Esophagus muscularis mucosa (tissue), 4 donors: ENCODE measurements at regions not wholly inside any gene's neighbourhood (a gene's known extent, or its start where the extent isn't known, plus 50 kb on each side); places are given as distances from the start of the nearest gene placed in this dataset.

Experiments used
- DNase-seq: peaks from one replicate; pipeline ENCODE4 v3.0.0-alpha.2; 2017; ENCODE audit errors: extremely low spot score
- H3K27ac ChIP-seq, 4 donors: fragments of 200-600 bp; sonication (generic); replicated peaks in 1 of 4; 1 replicate in 3 of 4; 2 replicates in 1 of 4; pipeline ENCODE4 v1.5.1; 2016 to 2019; ENCODE audit warnings: mild to moderate bottlenecking in 1 of 4
- H3K27me3 ChIP-seq, 4 donors: fragments of 200-600 bp; sonication (generic); one replicate each; pipeline versions ENCODE4 v1.5.1 to v1.6.0; 2016 to 2019
- H3K36me3 ChIP-seq, 4 donors: fragments of 200-600 bp; sonication (generic); one replicate each; pipeline ENCODE4 v1.5.1; 2016 to 2019
- H3K4me1 ChIP-seq, 4 donors: fragments of 200-600 bp; sonication (generic); one replicate each; pipeline ENCODE4 v1.5.1; 2016 to 2019
- H3K4me3 ChIP-seq, 4 donors: fragments of 200-600 bp; sonication (generic); 1 replicate in 2 of 4; 2 replicates in 2 of 4; pipeline ENCODE4 v1.5.1; 2016 to 2019; ENCODE audit warnings: mild to moderate bottlenecking in 4 of 4, moderate library complexity in 1 of 4
- H3K9me3 ChIP-seq, 4 donors: fragments of 200-600 bp; sonication (generic); 1 replicate in 3 of 4; 2 replicates in 1 of 4; pipeline ENCODE4 v1.5.1; 2016 to 2019
- EP300 ChIP-seq: sonication (generic); formaldehyde crosslinking; IDR thresholded peaks from one replicate; pipeline ENCODE4 v1.6.1; 2017; ENCODE audit warnings: antibody characterized with exemption
- POLR2A ChIP-seq: fragments of 450-650 bp; IDR thresholded peaks from one replicate; pipeline ENCODE4 v1.6.1; 2017; ENCODE audit warnings: antibody characterized with exemption, moderate library complexity, mild to moderate bottlenecking, low read depth
- POLR2AphosphoS5 ChIP-seq, 2 donors: sonication (generic); formaldehyde crosslinking; IDR thresholded peaks; one replicate each; pipeline ENCODE4 v1.6.1; 2017; ENCODE audit warnings: antibody characterized with exemption in 2 of 2
- WGBS: methylation state at CpG from one replicate; pipeline ENCODE4 v1.1.5; 2018; 5-methylcytosine and 5-hydroxymethylcytosine counted together
- intact Hi-C: fragments of 100-400 bp; cut with DNase I; formaldehyde crosslinking; loops from one replicate; pipeline ENCODE4 v1.15.1; 2023
- TF ChIP-seq, protein P1 (sequence below), 3 experiments: fragments of 200-600 bp in 2 of 3; fragments of 450-650 bp in 1 of 3; sonication (generic) in 2 of 3; IDR thresholded peaks; one replicate each; pipeline ENCODE4 v1.5.1; 2017 to 2019; ENCODE audit warnings: antibody characterized with exemption in 3 of 3, mild to moderate bottlenecking in 2 of 3, moderate library complexity in 1 of 3

DNA sequence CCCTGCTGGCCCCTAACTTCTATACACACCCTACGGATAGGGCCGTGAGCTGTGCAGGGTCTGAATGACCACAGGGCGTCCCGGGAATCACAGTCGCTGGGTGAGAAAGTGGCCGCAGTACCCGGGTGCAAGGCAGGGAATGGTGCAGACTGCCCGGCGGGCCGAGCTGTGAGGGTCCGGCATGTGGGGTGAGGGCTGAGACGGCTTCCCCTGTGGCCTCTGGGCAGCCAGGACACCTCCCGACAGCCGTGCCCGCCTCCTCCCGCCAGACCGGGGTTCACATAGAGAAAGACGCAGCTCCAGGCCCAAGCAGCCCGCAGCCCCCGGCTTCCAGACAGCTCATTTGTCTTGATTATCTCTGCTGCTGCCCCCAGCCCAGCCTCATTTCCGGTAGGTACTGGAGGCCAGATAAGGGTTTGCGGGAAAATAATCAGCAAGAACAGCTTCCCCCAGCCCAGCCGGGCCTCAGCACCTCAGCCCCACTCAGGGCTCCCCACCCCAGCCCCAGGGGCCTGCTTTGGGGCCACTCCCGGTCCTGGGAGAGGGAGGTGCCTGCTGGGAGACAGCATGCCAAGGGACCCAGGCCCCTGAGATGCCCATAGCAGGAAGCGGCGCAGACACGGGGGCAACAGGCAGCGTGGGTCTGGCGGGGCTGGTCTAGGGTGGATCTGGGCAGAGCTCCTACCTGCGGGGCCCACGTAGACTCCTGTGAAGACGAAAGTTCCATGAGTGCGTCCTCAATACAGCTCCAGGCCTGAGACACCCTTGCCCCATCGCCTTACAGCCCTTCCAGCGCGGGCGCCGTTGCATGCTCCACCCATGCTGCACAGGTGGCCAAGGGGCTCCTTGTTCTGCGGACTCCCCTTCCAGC is 123.1 kb downstream of the BRD1 start:
- no peak overlapping the region for H3K27ac ChIP-seq
- TF ChIP-seq, protein P1, sequence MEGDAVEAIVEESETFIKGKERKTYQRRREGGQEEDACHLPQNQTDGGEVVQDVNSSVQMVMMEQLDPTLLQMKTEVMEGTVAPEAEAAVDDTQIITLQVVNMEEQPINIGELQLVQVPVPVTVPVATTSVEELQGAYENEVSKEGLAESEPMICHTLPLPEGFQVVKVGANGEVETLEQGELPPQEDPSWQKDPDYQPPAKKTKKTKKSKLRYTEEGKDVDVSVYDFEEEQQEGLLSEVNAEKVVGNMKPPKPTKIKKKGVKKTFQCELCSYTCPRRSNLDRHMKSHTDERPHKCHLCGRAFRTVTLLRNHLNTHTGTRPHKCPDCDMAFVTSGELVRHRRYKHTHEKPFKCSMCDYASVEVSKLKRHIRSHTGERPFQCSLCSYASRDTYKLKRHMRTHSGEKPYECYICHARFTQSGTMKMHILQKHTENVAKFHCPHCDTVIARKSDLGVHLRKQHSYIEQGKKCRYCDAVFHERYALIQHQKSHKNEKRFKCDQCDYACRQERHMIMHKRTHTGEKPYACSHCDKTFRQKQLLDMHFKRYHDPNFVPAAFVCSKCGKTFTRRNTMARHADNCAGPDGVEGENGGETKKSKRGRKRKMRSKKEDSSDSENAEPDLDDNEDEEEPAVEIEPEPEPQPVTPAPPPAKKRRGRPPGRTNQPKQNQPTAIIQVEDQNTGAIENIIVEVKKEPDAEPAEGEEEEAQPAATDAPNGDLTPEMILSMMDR (IDR thresholded peaks at IDR 0.05), result no peak
- no peak for TF ChIP-seq EP300
- TF ChIP-seq POLR2A, result no peak
- no peak for TF ChIP-seq POLR2AphosphoS5 (IDR thresholded peaks at IDR 0.05)
- H3K9me3 ChIP-seq, result peaks cover 0 to 36% (median 22%) of the 10 kb centered on the region in 4 donors
- intact Hi-C loops, result no loop called here
- no peak for DNase-seq
- no peak overlapping the region for H3K4me3 ChIP-seq
- H3K36me3 ChIP-seq, result no peaks in the 10 kb centered on the region
- WGBS, result 57% methylated on average over 15 of the region's 39 CpGs
- H3K4me1 ChIP-seq, result no peaks in the 10 kb centered on the region
- peaks cover 0 to 72% (median 26%) of the 10 kb centered on the region in 4 donors for H3K27me3 ChIP-seq

DNA sequence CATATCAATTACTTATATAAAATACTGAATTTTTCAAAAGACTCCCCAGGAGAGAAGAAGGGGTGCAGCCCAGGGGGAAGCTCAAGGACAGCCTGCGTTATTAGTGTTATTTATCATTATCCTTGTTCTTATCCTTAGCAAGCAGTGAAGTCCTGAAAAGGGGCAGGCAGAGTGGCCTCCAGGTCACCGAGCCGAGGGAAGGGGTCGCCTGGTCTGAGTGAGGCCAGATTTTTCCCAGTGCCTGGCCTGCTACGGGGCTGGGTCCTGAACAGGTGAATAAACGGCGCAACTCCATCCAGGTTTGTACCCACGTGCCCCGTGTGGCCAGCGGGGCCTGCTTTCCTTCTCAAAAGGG is 123.7 kb downstream of the BRD1 start:
- Histone ChIP-seq H3K4me3 (no peak overlapping the region), H3K27me3 (peaks cover 0 to 66% (median 26%) of the 10 kb centered on the region in 4 donors), H3K27ac (no peak overlapping the region), H3K4me1 (no peaks in the 10 kb centered on the region), H3K9me3 (peaks cover 0 to 30% (median 15%) of the 10 kb centered on the region in 4 donors), H3K36me3 (no peaks in the 10 kb centered on the region)
- DNase-seq, result no peak
- TF ChIP-seq, protein P1 (IDR thresholded peaks at IDR 0.05), result no peak
- no peak for TF ChIP-seq POLR2A
- no peak for TF ChIP-seq EP300
- no peak for TF ChIP-seq POLR2AphosphoS5 (IDR thresholded peaks at IDR 0.05)
- intact Hi-C loops, result no loop called here
- WGBS, result 55% methylated on average over 5 of the region's 10 CpGs

DNA sequence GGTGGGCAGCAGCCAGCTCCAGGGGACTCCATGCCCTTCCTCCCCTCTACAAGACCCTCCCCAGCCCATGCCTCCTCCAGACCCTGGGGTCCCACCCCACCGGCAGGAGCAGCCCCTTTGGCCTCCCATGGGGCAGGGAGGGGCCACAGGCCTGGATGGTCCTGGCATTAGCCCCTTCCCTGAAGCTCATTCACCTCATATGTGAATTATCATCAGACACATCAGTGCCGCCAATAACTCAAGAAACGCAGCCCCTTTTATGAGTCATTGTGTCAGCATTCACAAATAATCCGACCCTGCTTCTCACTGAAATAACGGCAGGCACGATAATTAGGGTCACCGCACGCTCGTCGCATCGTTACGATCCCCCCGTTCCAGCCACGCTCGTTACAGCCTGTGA is 124.2 kb downstream of the BRD1 start:
- peaks cover 0 to 64% (median 26%) of the 10 kb centered on the region in 4 donors for H3K27me3 ChIP-seq

DNA sequence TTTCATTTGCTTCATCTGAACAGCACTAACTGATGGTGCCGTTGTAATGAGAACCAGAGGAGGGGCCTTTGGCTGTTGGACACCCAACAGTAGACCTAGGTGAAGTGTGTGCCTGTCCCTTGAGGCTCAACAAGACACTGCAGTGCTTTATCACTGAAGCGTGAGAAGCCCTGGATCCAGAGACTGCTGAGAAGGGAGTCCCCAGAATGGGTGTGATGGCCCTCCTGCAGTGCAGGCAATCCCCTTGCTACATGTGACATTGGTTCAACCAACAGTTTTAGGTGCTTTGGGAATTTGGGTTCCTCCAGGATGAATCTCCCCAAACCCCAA is 125.6 kb downstream of the BRD1 start:
- intact Hi-C loops, result no loop called here
- peaks cover 0 to 55% (median 26%) of the 10 kb centered on the region in 4 donors for H3K27me3 ChIP-seq
- no peaks in the 10 kb centered on the region for H3K36me3 ChIP-seq
- WGBS, result 90% methylated on average over 2 of the region's 2 CpGs
- TF ChIP-seq EP300, result no peak
- TF ChIP-seq POLR2A, result no peak
- no peak for TF ChIP-seq POLR2AphosphoS5 (IDR thresholded peaks at IDR 0.05)
- TF ChIP-seq, protein P1 (IDR thresholded peaks at IDR 0.05), result no peak
- no peaks in the 10 kb centered on the region for H3K4me1 ChIP-seq
- H3K27ac ChIP-seq, result no peak overlapping the region
- no peak overlapping the region for H3K4me3 ChIP-seq
- H3K9me3 ChIP-seq, result peaks cover 0 to 24% (median 13%) of the 10 kb centered on the region in 4 donors
- DNase-seq, result no peak

More for the DNA sequence above, 124.2 kb downstream of the BRD1 start:
- DNase-seq, result no peak
- Histone ChIP-seq H3K27ac (no peak overlapping the region), H3K4me3 (no peak overlapping the region), H3K4me1 (no peaks in the 10 kb centered on the region), H3K36me3 (no peaks in the 10 kb centered on the region), H3K9me3 (peaks cover 0 to 26% (median 11%) of the 10 kb centered on the region in 4 donors)
- intact Hi-C loops, result no loop called here
- TF ChIP-seq, protein P1 (IDR thresholded peaks at IDR 0.05), result no peak
- no peak for TF ChIP-seq EP300
- no peak for TF ChIP-seq POLR2A
- no peak for TF ChIP-seq POLR2AphosphoS5 (IDR thresholded peaks at IDR 0.05)
- 43% methylated on average over 15 of the region's 15 CpGs for WGBS
